ENCODE measurements at regions not wholly inside any gene's neighbourhood (a gene's known extent, or its start where the extent isn't known, plus 50 kb on each side); places are given as distances from the start of the nearest gene placed in this dataset.

DNA sequence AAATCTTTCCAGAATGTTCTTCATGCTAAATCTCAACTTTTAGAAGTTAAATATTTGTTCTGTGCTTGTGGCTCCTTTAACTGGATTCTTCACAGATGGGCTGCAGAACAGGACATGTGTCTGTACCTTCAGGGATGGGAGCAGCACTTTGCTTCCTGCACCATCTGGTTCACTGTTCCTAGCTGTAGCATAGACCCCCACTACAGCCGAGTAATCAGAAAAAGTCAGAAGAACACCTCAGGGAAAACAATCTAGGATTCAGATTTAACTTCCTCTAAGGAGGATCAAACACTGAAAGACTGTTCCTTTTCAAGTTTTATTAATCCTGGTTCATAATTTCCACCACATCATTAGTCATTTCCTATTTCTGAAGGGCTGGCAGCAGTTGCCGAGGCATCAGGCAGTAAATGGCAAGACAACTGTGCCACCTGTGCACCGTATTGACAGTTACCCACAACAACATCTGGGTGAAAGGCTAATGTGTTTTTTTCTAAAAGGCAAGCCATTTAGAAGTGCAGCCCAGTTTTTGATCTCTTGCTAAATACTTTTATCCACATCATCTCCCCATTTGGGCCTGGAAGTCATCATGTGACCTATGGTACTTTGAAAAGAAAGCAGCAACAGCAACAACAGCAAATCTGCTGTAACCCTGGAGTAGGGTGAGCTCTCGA, 212.8 kb upstream of the BMP4 start:
- no peak overlapping the region for H3K4me3 ChIP-seq (ENCODE audit: low read length)
- no peak for DNase-seq
- no peaks in the 10 kb centered on the region for H3K9me3 ChIP-seq (ENCODE audit: control insufficient read depth, low read length)
- H3K4me1 Mint-ChIP-seq = peaks cover 8% of the 10 kb centered on the region
- WGBS, 2 experiments (ENCODE audit: insufficient coverage in 1 of 2, insufficient read length in 1 of 2) = 94 to 100% methylated on average over 3 to 4 of the region's 4 CpGs
- no peak overlapping the region for H3K9ac ChIP-seq (ENCODE audit: extremely low read depth, low read length, poor library complexity, severe bottlenecking)
- H3K27me3 ChIP-seq (ENCODE audit: control insufficient read depth, insufficient read depth, low read length, poor library complexity, severe bottlenecking) = no peaks in the 10 kb centered on the region
- H3K4me3 Mint-ChIP-seq = no peak overlapping the region
- H3K27ac ChIP-seq (ENCODE audit: low read depth, low read length) = no peak overlapping the region
- H3K4me1 ChIP-seq (ENCODE audit: control insufficient read depth, insufficient read depth, low read length) = peaks cover 13% of the 10 kb centered on the region
- no peak overlapping the region for H3K27ac Mint-ChIP-seq
- no peaks in the 10 kb centered on the region for H3K9me3 Mint-ChIP-seq
- H3K27me3 Mint-ChIP-seq (ENCODE audit: insufficient read depth) = peaks cover 10% of the 10 kb centered on the region
- H3K36me3 Mint-ChIP-seq (ENCODE audit: low read depth) = no peaks in the 10 kb centered on the region
- TF ChIP-seq, protein P1, sequence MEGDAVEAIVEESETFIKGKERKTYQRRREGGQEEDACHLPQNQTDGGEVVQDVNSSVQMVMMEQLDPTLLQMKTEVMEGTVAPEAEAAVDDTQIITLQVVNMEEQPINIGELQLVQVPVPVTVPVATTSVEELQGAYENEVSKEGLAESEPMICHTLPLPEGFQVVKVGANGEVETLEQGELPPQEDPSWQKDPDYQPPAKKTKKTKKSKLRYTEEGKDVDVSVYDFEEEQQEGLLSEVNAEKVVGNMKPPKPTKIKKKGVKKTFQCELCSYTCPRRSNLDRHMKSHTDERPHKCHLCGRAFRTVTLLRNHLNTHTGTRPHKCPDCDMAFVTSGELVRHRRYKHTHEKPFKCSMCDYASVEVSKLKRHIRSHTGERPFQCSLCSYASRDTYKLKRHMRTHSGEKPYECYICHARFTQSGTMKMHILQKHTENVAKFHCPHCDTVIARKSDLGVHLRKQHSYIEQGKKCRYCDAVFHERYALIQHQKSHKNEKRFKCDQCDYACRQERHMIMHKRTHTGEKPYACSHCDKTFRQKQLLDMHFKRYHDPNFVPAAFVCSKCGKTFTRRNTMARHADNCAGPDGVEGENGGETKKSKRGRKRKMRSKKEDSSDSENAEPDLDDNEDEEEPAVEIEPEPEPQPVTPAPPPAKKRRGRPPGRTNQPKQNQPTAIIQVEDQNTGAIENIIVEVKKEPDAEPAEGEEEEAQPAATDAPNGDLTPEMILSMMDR (conservative IDR thresholded peaks at IDR 0.05) = no peak
- H3K36me3 ChIP-seq (ENCODE audit: control insufficient read depth, insufficient read depth, low read length) = no peaks in the 10 kb centered on the region

DNA sequence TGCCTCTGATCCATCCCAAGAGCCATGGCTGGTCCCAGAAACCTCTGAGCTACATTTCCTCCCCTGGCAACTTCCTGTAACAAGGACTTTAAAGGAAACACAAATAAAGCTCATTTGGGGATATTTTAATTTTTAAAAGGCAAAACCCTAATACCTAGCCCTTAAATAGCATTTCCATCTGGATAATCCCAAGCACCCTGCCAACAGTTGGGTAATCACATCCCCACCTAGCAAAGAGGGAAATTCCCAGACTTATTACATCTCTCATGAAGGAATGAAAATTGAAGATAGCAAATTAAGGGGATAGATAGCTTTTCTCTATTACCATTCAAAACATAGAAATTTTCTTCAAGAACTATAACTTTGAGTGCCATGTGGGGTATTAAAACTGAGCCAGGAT, 213.7 kb upstream of the BMP4 start:
- H3K36me3 Mint-ChIP-seq (ENCODE audit: low read depth) = no peaks in the 10 kb centered on the region
- Histone ChIP-seq H3K4me1 (ENCODE audit: control insufficient read depth, insufficient read depth, low read length) (peaks cover 15% of the 10 kb centered on the region), H3K27me3 (ENCODE audit: control insufficient read depth, insufficient read depth, low read length, poor library complexity, severe bottlenecking) (no peaks in the 10 kb centered on the region), H3K36me3 (ENCODE audit: control insufficient read depth, insufficient read depth, low read length) (no peaks in the 10 kb centered on the region), H3K9ac (ENCODE audit: extremely low read depth, low read length, poor library complexity, severe bottlenecking) (no peak overlapping the region), H3K9me3 (ENCODE audit: control insufficient read depth, low read length) (no peaks in the 10 kb centered on the region), H3K27ac (ENCODE audit: low read depth, low read length) (no peak overlapping the region), H3K4me3 (ENCODE audit: low read length) (no peak overlapping the region)
- no peak overlapping the region for H3K4me3 Mint-ChIP-seq
- no peak for DNase-seq
- H3K27me3 Mint-ChIP-seq (ENCODE audit: insufficient read depth) = peaks cover 10% of the 10 kb centered on the region
- H3K27ac Mint-ChIP-seq = no peak overlapping the region
- TF ChIP-seq, protein P1 (conservative IDR thresholded peaks at IDR 0.05) = no peak
- H3K4me1 Mint-ChIP-seq = peaks cover 15% of the 10 kb centered on the region
- no peaks in the 10 kb centered on the region for H3K9me3 Mint-ChIP-seq

DNA sequence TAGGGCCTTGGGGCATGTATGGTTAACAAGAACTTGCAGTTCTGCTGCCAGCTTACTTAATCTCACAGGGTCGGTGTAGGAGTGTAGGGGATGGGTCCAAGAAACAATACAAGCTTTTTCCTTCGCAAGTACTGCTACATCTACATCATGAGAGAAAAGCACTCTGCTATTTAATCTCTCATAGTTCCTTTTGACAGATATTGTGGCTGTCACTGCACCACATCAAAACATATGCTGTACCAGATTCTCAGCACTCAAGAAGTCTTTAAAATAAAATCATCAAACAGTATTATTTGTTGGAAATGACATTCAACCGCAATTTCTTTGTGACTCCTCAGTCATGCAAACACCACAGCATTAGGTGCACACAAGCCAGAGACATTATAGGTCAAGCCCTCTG, 215.5 kb upstream of the BMP4 start:
- H3K36me3 ChIP-seq (ENCODE audit: control insufficient read depth, insufficient read depth, low read length) = no peaks in the 10 kb centered on the region
- TF ChIP-seq, protein P1 (conservative IDR thresholded peaks at IDR 0.05) = no peak
- H3K27ac ChIP-seq (ENCODE audit: low read depth, low read length) = no peak overlapping the region
- H3K4me3 ChIP-seq (ENCODE audit: low read length) = no peak overlapping the region
- Mint-ChIP-seq H3K9me3 (no peaks in the 10 kb centered on the region), H3K27me3 (ENCODE audit: insufficient read depth) (peaks cover 2% of the 10 kb centered on the region), H3K4me3 (no peak overlapping the region), H3K4me1 (peaks cover 19% of the 10 kb centered on the region), H3K36me3 (ENCODE audit: low read depth) (no peaks in the 10 kb centered on the region), H3K27ac (no peak overlapping the region)
- H3K4me1 ChIP-seq (ENCODE audit: control insufficient read depth, insufficient read depth, low read length) = peaks cover 15% of the 10 kb centered on the region
- no peak overlapping the region for H3K9ac ChIP-seq (ENCODE audit: extremely low read depth, low read length, poor library complexity, severe bottlenecking)
- WGBS, 2 experiments (ENCODE audit: insufficient coverage in 1 of 2, insufficient read length in 1 of 2) = 97 to 100% methylated on average over 2 to 3 of the region's 3 CpGs
- H3K27me3 ChIP-seq (ENCODE audit: control insufficient read depth, insufficient read depth, low read length, poor library complexity, severe bottlenecking) = no peaks in the 10 kb centered on the region
- H3K9me3 ChIP-seq (ENCODE audit: control insufficient read depth, low read length) = no peaks in the 10 kb centered on the region
- no peak for DNase-seq

All from endodermal cell (in vitro differentiated cells).